Tibial artery (tissue), 4 donors: ENCODE measurements at regions not wholly inside any gene's neighbourhood (a gene's known extent, or its start where the extent isn't known, plus 50 kb on each side); places are given as distances from the start of the nearest gene placed in this dataset.

ENCODE experiments used
- DNase-seq, 2 donors: peaks; one replicate each; pipeline ENCODE4 v3.0.0-alpha.2; 2019
- H3K27ac ChIP-seq, 2 donors: fragments of 200-600 bp; sonication (generic) in 1 of 2; 1 replicate in 1 of 2; 2 replicates in 1 of 2; pipeline ENCODE4 v1.5.1; 2018 to 2019; ENCODE audit warnings: mild to moderate bottlenecking in 1 of 2
- H3K27me3 ChIP-seq, 2 donors: fragments of 200-600 bp; sonication (generic) in 1 of 2; one replicate each; pipeline versions ENCODE4 v1.5.1 to v1.6.0; 2016 to 2019
- H3K36me3 ChIP-seq, 3 donors: fragments of 200-600 bp; sonication (generic) in 2 of 3; one replicate each; pipeline ENCODE4 v1.5.1; 2016 to 2019; ENCODE audit warnings: mild to moderate bottlenecking in 2 of 3
- H3K4me1 ChIP-seq, 4 donors: fragments of 200-600 bp; sonication (generic) in 2 of 4; 1 replicate in 3 of 4; 2 replicates in 1 of 4; pipeline ENCODE4 v1.5.1; 2016 to 2019
- H3K4me3 ChIP-seq, 2 donors: fragments of 200-600 bp; sonication (generic) in 1 of 2; 1 replicate in 1 of 2; 2 replicates in 1 of 2; pipeline ENCODE4 v1.5.1; 2018 to 2019; ENCODE audit warnings: mild to moderate bottlenecking in 2 of 2
- H3K9me3 ChIP-seq, 3 donors: fragments of 200-600 bp; sonication (generic) in 1 of 3; one replicate each; pipeline ENCODE4 v1.5.1; 2016 to 2019
- intact Hi-C: fragments of 100-400 bp; cut with DNase I; formaldehyde crosslinking; loops from one replicate; pipeline ENCODE4 v1.15.0; 2023; ENCODE audit warnings: low total_unique reads
- TF ChIP-seq, protein P1 (sequence below), 2 experiments: fragments of 200-600 bp in 1 of 2; fragments of 450-650 bp in 1 of 2; IDR thresholded peaks; one replicate each; pipeline ENCODE4 v1.5.1; 2017 to 2019; ENCODE audit warnings: antibody characterized with exemption in 2 of 2, mild to moderate bottlenecking in 1 of 2, moderate library complexity in 1 of 2

DNA sequence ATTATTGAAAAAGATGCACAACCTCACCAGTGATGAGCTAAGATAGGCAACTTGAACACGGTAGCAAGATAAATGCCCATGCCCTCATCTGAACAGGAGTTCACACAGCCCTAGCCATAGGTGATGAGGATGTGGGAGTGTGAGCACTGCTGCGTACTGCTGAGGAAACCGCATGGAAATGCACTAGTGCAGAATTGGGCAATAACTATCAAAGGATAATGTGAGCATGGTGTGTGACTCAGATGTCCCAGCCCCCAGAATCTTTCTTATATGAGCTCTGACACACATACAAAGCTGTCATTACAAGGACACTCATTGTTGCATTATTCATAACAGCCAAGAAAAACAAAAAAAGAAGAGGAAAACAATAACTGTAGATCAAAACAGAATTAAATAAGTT lies 521.2 kb downstream of the IRX1 start:
- TF ChIP-seq, protein P1, sequence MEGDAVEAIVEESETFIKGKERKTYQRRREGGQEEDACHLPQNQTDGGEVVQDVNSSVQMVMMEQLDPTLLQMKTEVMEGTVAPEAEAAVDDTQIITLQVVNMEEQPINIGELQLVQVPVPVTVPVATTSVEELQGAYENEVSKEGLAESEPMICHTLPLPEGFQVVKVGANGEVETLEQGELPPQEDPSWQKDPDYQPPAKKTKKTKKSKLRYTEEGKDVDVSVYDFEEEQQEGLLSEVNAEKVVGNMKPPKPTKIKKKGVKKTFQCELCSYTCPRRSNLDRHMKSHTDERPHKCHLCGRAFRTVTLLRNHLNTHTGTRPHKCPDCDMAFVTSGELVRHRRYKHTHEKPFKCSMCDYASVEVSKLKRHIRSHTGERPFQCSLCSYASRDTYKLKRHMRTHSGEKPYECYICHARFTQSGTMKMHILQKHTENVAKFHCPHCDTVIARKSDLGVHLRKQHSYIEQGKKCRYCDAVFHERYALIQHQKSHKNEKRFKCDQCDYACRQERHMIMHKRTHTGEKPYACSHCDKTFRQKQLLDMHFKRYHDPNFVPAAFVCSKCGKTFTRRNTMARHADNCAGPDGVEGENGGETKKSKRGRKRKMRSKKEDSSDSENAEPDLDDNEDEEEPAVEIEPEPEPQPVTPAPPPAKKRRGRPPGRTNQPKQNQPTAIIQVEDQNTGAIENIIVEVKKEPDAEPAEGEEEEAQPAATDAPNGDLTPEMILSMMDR (IDR thresholded peaks at IDR 0.05), result no peak
- DNase-seq, result no peak
- no peaks in the 10 kb centered on the region for H3K9me3 ChIP-seq
- no peak overlapping the region for H3K27ac ChIP-seq
- H3K27me3 ChIP-seq, result no peaks in the 10 kb centered on the region
- intact Hi-C loops, result no loop called here
- no peak overlapping the region for H3K4me3 ChIP-seq
- H3K36me3 ChIP-seq, result no peaks in the 10 kb centered on the region
- no peaks in the 10 kb centered on the region for H3K4me1 ChIP-seq

- H3K27me3 ChIP-seq, result no peaks in the 10 kb centered on the region
- H3K27ac ChIP-seq, result no peak overlapping the region
- H3K4me1 ChIP-seq, result no peaks in the 10 kb centered on the region
- no peak for DNase-seq
- TF ChIP-seq, protein P1 (IDR thresholded peaks at IDR 0.05), result no peak
- no peak overlapping the region for H3K4me3 ChIP-seq
- H3K9me3 ChIP-seq, result peaks cover 0 to 9% (median 7%) of the 10 kb centered on the region in 3 donors
- intact Hi-C loops, result no loop called here
- H3K36me3 ChIP-seq, result no peaks in the 10 kb centered on the region
Observed at GRCh38 chr5:4124221-4124970, 528.8 kb downstream of the IRX1 start.

DNA sequence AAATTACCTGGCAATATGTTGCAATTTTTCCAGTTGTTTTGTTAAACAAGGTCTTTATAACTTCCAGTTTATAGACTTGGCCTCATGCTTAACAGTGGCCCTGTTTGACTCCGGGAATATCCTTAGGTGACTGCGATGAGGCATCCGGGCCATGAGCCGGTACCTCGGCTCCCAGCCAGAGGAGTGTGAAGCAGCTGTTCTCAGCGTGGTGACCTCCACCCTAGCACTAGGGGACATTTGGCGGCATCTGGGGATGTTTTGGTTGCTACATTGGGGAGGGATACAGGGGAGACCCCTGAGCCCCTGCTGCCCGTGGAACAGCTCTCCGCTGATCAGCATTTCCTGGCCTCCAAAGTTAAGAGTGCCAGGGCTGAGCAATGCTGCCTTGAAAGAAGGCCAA lies 533.4 kb downstream of the IRX1 start:
- Histone ChIP-seq H3K4me1 (no peaks in the 10 kb centered on the region), H3K9me3 (peaks cover 0 to 9% (median 7%) of the 10 kb centered on the region in 3 donors), H3K27ac (no peak overlapping the region), H3K36me3 (no peaks in the 10 kb centered on the region), H3K27me3 (no peaks in the 10 kb centered on the region), H3K4me3 (no peak overlapping the region)
- no peak for DNase-seq
- intact Hi-C loops, result no loop called here
- TF ChIP-seq, protein P1 (IDR thresholded peaks at IDR 0.05), result no peak

DNA sequence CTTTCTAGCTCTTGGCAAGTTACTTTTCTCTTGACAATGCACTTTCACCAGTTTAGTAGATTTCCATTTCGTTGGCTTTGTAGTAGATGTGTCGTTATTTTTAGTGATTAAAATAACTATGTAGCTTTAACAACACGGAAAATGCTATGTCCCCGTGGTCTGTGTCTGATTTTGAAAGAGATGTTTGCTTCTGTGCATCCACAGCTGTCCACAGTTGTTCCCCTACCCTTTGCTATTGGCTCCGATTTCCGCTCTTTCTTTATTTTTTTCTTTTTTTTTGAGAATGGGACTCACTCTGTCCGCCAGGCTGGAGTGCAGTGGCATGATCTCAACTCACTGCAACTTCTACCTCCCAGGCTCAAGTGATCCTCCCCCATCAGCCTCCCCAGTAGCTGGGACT lies 533.9 kb downstream of the IRX1 start:
- DNase-seq, result no peak
- H3K9me3 ChIP-seq, result peaks cover 0 to 9% (median 7%) of the 10 kb centered on the region in 3 donors
- TF ChIP-seq, protein P1 (IDR thresholded peaks at IDR 0.05), result no peak
- no peaks in the 10 kb centered on the region for H3K27me3 ChIP-seq
- H3K27ac ChIP-seq, result no peak overlapping the region
- H3K36me3 ChIP-seq, result no peaks in the 10 kb centered on the region
- H3K4me1 ChIP-seq, result no peaks in the 10 kb centered on the region
- intact Hi-C loops, result no loop called here
- H3K4me3 ChIP-seq, result no peak overlapping the region

DNA sequence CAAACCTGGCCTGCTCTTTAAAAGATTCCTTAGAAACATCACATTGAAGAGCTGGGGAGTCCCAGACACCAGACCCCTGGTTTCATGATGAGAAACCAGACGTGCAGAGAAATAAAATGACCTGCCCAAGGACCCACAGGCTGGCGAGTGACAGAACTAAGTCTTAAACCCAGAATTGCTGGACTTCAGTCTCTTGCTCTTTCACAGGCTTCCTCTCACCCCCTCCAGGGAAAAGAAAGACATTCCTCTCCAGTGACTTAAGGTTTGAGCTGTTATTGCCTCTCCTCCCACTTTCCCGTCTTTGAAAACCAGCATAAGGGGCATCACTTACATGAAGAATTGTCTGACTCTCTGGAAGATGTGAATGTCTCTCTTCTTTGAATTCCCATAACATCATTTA lies 535.2 kb downstream of the IRX1 start:
- no peaks in the 10 kb centered on the region for H3K36me3 ChIP-seq
- TF ChIP-seq, protein P1 (IDR thresholded peaks at IDR 0.05), result no peak
- H3K4me1 ChIP-seq, result no peaks in the 10 kb centered on the region
- DNase-seq, result no peak
- no peak overlapping the region for H3K27ac ChIP-seq
- no peaks in the 10 kb centered on the region for H3K27me3 ChIP-seq
- intact Hi-C loops, result no loop called here
- no peak overlapping the region for H3K4me3 ChIP-seq
- H3K9me3 ChIP-seq, result peaks cover 0 to 9% (median 7%) of the 10 kb centered on the region in 3 donors
